GM12892 (cell line): ENCODE measurements at regions not wholly inside any gene's neighbourhood (a gene's known extent, or its start where the extent isn't known, plus 50 kb on each side); places are given as distances from the start of the nearest gene placed in this dataset.

Experiments
- POLR2A ChIP-seq: IDR thresholded peaks from 2 replicates; pipeline ENCODE4 v1.6.1; 2011; ENCODE audit warnings: low read depth, low read length, control low read depth
- POLR2AphosphoS5 ChIP-seq: IDR thresholded peaks from 2 replicates; pipeline ENCODE4 v1.6.1; 2011; ENCODE audit warnings: low read depth, low read length, control low read depth

DNA sequence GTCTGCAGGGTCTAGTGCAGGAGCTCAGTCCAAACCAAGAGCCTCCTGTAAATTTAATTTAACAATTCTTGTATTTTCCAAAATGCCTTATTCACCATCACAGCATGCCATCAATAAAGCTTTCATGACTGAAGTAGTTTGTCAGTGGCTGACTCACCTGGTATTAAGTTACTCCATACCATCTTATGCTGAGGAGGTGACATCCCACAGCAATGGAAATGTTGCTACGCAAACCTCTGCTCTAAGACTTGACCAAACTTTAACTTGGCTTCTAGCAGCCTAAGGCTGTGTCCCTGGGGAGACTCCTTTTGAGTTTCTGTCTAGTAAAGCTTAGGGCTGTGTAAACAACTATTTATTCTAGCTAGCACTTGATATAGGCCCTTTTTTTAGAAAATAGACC, 1231.3 kb upstream of the CDH18 start:
- TF ChIP-seq POLR2AphosphoS5 (no peak), POLR2A (no peak)
